ENCODE measurements at regions not wholly inside any gene's neighbourhood (a gene's known extent, or its start where the extent isn't known, plus 50 kb on each side); places are given as distances from the start of the nearest gene placed in this dataset.
"Not testable (repeated sequence)": the region's sequence is repeated elsewhere in the genome, so short reads cannot be mapped to it uniquely, and the experiment has no call there.

DNA sequence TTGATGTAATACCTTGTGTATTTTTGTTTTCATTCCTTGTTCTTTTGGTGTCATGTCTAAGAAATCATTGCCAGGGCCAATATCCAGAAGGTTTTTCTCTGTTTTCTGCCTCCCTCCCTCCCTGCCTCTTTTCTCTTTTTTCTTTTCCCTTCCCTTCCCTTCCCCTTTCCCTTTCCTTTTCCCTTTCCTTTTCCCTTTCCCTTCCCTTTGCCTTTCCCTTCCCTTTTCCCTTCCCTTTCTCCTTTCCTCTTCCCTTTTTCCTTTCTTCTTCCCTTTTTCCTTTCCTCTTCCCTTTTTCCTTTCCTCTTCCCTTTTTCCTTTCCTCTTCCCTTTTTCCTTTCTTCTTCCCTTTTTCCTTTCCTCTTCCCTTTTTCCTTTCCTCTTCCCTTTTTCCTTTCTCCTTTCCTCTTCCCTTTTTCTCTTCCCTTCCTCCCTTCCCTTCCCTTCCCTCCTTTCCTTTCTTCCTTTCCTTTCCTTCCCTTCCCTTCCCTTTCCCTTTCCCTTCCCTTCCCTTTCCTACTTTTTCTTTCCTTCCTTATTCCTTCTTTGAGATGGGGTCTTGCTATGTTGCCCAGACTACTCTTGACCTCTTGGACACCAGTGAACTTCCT lies 646.1 kb downstream of the RAPGEF2 start:
- no peak for DNase-seq

DNA sequence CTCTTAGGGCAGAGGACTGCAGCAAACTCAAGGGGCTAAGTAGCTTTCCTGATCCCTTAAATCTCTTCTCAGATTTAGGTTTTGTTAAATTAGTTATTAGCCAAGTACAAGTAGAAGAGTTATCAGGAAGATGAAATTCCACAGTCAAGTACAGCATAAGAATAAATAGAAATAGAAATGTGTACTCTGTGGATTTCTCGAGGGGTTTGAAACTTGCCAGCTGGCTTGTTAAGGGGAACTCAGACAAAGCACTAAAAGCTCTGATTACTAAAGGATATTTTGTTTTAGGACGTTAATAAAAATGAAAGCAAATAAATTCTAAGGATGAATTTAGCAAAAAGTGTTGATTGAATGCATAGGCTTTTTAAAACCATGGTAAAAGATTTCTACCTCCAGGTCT lies 654.6 kb downstream of the RAPGEF2 start:
- no peak for DNase-seq

- no peak for DNase-seq
Observed at GRCh38 chr4:159758061-159758460, 655.2 kb downstream of the RAPGEF2 start.

DNA sequence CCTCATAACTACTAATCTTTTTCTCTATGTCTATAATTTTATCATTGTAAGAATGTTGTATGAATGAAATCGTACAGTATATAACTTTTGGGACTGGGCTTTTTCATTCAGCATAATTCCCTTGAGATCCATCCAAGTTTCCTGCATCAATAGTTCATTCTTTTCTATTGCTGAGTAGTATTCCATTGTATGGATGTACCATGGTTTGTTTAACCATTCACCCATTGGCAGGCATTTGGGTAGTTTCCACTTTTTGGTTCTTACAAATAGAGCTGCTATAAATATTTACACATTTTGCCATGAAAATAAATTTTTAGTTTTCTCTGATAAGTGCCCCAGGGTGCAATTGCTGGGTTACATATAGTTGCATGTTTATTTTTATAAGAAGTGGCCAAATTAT lies 659.8 kb downstream of the RAPGEF2 start:
- no peak for DNase-seq

- peak; percentile 4 for DNase-seq
Observed at GRCh38 chr4:159764343-159764952, 661.6 kb downstream of the RAPGEF2 start.

- no peak for DNase-seq
Observed at GRCh38 chr4:159765382-159765781, 662.5 kb downstream of the RAPGEF2 start.

DNA sequence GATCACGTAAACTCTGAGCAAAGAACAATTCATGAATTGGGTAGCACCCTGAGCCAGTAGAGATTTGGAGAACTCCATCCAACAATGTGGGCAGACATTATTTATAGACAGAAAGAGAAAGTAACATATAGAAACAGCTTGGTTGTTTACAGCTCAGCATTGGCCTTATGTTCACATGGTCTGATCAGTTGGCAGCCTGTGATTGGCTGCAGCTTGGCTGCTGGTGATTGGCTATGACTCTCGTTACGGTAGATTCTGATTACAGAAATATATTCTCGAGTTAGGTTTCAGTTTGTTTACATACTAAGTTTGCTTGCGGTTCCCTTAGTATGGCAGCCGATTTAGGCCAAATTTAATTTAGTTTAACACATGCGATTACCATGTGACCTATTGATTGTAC lies 663.4 kb downstream of the RAPGEF2 start:
- DNase-seq, result no peak

- DNase-seq, result no peak
Observed at GRCh38 chr4:159767406-159767805, 664.5 kb downstream of the RAPGEF2 start.

DNA sequence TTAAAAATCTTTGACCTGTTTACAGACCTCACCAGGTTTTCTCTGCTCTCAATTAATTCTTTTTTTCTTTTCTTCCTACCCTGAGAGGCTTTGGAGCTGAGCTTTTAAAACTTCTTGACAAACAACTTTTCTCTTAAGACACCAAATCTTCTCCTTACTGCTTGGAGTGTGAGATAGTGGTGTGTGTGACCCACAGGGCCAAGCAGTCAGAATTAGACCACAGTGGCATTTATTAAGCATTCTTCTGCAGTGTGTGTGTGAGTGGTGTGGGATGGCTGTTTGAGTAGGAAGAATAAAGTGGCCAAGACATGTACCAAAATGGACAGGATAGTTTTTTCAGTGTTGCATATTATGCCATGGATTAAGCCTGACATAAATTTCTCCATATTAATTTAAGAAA lies 665.1 kb downstream of the RAPGEF2 start:
- no peak for DNase-seq

DNA sequence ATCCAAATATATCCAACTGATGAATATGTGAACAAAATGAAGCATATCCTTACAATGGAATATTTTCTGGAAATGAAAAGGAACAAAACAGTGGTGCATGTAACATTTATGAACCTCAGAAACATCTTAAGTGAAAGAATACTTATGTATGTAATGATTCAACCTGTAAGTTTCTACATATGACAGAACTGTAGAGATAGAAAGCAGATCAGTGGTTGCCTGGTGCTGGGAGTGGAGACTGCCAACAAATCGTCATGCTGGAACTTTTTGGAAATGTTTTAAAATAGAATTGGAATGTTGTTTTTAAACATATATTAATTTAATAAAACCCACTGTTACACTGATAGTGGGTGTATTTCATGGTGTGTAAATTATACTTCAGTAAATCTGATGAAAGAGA lies 667.5 kb downstream of the RAPGEF2 start:
- no peak for DNase-seq

GRCh38 chr4:159770969-159771368 lies 668.1 kb downstream of the RAPGEF2 start:
- no peak for DNase-seq

DNA sequence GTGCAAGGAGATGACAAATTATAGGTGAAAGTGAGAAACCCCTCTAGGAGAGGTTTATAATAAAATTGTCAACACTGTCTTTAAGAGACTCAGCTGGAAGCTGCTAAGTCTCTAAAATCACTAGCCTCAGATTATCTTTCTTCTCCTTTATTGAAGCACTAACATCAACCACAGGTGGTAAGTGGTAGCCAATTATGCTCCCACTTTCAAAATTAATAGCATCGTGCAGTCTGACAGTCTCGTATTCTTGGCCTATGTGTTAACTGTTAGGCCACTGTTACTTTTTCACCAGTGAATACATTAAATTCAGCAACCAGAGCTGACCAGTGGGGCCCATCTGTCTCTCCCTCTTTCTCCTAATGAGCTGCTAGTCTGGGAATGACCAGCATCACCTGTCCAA lies 674.1 kb downstream of the RAPGEF2 start:
- DNase-seq, result no peak

DNA sequence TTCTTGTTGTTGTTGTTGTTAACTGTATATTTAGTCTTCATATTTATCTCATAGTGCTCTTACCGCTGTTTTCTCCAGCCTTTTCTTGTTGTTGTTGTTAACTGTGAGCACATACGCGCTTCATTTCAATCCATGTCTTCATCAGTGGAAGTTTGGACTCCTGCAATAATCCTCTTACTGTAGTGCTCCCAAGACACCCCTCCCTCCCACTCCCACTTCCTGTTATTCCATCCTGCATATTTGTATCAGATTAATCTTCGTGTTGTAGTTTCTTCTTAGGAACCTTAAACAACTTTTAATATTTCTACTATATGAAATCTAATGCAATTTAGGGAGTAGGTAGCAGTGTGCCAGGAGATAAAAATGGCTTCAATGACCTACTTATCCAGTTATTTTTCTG lies 674.8 kb downstream of the RAPGEF2 start:
- no peak for DNase-seq

- no peak for DNase-seq
Observed at GRCh38 chr4:159778298-159778697, 675.4 kb downstream of the RAPGEF2 start.

- no peak for DNase-seq
Observed at GRCh38 chr4:159779716-159780115, 676.8 kb downstream of the RAPGEF2 start.

GRCh38 chr4:159780196-159780922 lies 677.5 kb downstream of the RAPGEF2 start:
- DNase-seq, result no peak

DNA sequence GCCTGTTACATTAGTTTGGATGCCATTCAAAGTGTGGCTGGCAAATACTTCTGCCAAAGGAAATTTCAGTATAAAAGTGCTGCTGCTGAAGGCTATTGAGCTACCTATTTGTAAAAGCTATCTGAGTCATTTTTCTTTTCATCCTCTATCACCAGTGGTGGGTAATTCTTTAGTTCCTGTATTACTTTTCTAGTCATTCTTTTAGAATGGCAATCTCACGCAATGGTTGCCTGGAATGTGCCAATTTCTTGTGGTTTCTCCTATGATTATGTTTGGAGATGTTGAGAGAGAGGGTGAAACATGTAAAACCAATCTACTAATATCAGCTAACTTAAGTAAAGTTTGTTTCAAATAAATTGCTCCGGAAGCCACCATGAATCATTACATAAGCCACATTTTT lies 685.0 kb downstream of the RAPGEF2 start:
- DNase-seq, result no peak

- no peak for DNase-seq
Observed at GRCh38 chr4:159791334-159791733, 688.5 kb downstream of the RAPGEF2 start.

DNA sequence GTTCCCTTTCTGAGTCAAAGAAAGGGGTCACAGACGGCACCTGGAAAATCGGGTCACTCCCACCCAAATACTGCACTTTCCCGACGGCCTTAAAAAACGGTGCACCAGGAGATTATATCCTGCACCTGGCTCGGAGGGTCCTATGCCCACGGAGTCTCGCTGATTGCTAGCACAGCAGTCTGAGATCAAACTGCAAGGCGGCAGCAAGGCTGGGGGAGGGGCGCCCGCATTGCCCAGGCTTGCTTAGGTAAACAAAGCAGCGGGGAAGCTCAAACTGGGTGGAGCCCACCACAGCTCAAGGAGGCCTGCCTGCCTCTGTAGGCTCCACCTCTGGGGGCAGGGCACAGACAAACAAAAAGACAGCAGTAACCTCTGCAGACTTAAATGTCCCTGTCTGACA lies 701.7 kb downstream of the RAPGEF2 start:
- DNase-seq, result not testable (repeated sequence)

DNA sequence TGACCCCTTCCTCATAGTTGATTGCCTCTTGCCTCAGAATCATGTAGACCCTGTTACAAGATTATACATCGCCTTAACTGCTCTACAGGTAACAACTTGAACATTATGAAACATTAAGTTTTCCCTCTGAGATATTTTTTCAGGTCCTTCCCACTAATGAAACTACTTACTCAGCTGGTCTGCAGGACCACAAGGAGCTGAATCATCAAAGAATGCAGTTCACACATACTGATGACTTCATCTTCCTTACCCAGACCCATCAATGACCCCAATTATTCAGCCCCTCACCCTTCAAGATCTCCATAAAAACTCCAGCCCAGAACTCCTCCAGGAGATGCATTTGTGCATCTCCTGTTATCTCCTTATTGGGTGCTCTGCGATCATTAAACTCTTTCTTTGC lies 720.9 kb downstream of the RAPGEF2 start:
- DNase-seq, result no peak

GRCh38 chr4:159828687-159829086 lies 725.8 kb downstream of the RAPGEF2 start:
- no peak for DNase-seq

DNA sequence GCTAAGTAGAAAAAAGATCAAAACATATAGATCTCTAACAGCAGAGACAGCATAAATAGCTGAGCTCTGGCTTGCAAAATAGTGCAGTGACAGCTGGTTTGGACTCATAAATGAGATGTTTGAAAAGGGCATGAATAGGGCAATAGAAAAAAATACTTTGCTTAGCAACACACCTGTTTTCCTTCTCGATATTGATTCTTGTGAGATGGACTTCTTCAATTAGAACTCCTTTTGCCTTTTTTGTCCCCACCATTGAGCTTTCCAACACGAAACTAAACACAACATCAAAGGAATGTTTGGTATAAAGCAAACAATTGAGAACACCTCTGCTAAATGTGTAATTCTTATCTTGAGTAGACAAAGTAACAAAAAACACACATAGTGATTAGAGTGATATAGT lies 726.3 kb downstream of the RAPGEF2 start:
- no peak for DNase-seq

- DNase-seq, result no peak
Observed at GRCh38 chr4:159837071-159837470, 734.2 kb downstream of the RAPGEF2 start.

- DNase-seq, result no peak
Observed at GRCh38 chr4:159855731-159856130, 752.9 kb downstream of the RAPGEF2 start.

DNA sequence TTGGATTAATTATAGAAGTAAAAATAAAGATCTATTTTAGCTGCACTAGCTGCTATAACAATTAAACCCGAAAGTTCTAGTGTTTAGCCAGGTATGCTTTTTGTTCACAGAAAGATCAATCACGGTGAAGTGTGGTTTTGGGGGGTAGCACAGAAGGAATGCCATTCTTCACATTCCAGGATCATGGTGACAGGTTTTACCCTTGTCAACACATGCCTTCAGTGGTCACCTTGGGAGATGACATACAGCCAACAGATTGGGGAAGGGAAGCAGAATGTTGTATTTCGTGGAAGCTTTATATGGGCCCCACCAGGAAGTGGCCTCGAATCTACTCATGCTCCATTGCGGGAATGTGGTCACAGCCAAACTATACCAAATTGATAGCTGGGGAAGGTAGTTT lies 753.6 kb downstream of the RAPGEF2 start:
- no peak for DNase-seq

Data from inflammatory macrophage treated with lipopolysaccharide for 4 hours (primary cell).